CMK (cell line): ENCODE measurements at regions not wholly inside any gene's neighbourhood (a gene's known extent, or its start where the extent isn't known, plus 50 kb on each side); places are given as distances from the start of the nearest gene placed in this dataset.

Experiments
- DNase-seq: peaks from one replicate; pipeline ENCODE4 v3.0.0-alpha.2; 2010; ENCODE audit warnings: low read depth

GRCh38 chr5:2910401-2911175, 159.1 kb upstream of the IRX2 start:
- DNase-seq, result no peak

- DNase-seq, result no peak
Observed at GRCh38 chr5:2909035-2909434, 157.6 kb upstream of the IRX2 start.

GRCh38 chr5:2908086-2908485, 156.6 kb upstream of the IRX2 start:
- no peak for DNase-seq

- DNase-seq, result no peak
Observed at GRCh38 chr5:2906302-2907090, 155.0 kb upstream of the IRX2 start.

- DNase-seq, result no peak
Observed at GRCh38 chr5:2905741-2906140, 154.3 kb upstream of the IRX2 start.

- DNase-seq, result no peak
Observed at GRCh38 chr5:2904956-2905355, 153.5 kb upstream of the IRX2 start.

GRCh38 chr5:2904399-2904798, 152.9 kb upstream of the IRX2 start:
- no peak for DNase-seq

GRCh38 chr5:2903451-2904395, 152.2 kb upstream of the IRX2 start:
- no peak for DNase-seq

GRCh38 chr5:2902742-2903297, 151.3 kb upstream of the IRX2 start:
- no peak for DNase-seq

GRCh38 chr5:2902186-2902585, 150.7 kb upstream of the IRX2 start:
- no peak for DNase-seq

GRCh38 chr5:2901511-2901910, 150.0 kb upstream of the IRX2 start:
- DNase-seq, result no peak

GRCh38 chr5:2901096-2901495, 149.6 kb upstream of the IRX2 start:
- no peak for DNase-seq

- no peak for DNase-seq
Observed at GRCh38 chr5:2900360-2900759, 148.9 kb upstream of the IRX2 start.

GRCh38 chr5:2899311-2899710, 147.8 kb upstream of the IRX2 start:
- DNase-seq, result no peak

GRCh38 chr5:2898661-2899060, 147.2 kb upstream of the IRX2 start:
- no peak for DNase-seq

GRCh38 chr5:2897276-2897961, 145.9 kb upstream of the IRX2 start:
- no peak for DNase-seq

GRCh38 chr5:2896371-2897275, 145.1 kb upstream of the IRX2 start:
- DNase-seq, result no peak

- DNase-seq, result no peak
Observed at GRCh38 chr5:2895876-2896275, 144.4 kb upstream of the IRX2 start.

GRCh38 chr5:2895196-2895595, 143.7 kb upstream of the IRX2 start:
- no peak for DNase-seq

- no peak for DNase-seq
Observed at GRCh38 chr5:2894736-2895135, 143.3 kb upstream of the IRX2 start.
